Ishikawa (cell line): ENCODE measurements at regions not wholly inside any gene's neighbourhood (a gene's known extent, or its start where the extent isn't known, plus 50 kb on each side); places are given as distances from the start of the nearest gene placed in this dataset.

ENCODE experiments used
- EP300 ChIP-seq: IDR thresholded peaks from 2 replicates; pipeline ENCODE4 v1.6.1; 2012; ENCODE audit warnings: borderline replicate concordance
- MAX ChIP-seq: IDR thresholded peaks from 2 replicates; pipeline ENCODE4 v1.6.1; 2012
- YY1 ChIP-seq: IDR thresholded peaks from 2 replicates; pipeline ENCODE4 v1.6.1; 2012; ENCODE audit warnings: low read depth

- TF ChIP-seq YY1 (no peak), EP300 (no peak), MAX (no peak)
Measured at GRCh38 chr2:2410987-2411386, 79.9 kb upstream of the MYT1L start.
